GM12878 (cell line): ENCODE measurements at regions not wholly inside any gene's neighbourhood (a gene's known extent, or its start where the extent isn't known, plus 50 kb on each side); places are given as distances from the start of the nearest gene placed in this dataset.

ENCODE experiments used
- ATF3 ChIP-seq: IDR thresholded peaks from 2 replicates; pipeline ENCODE4 v1.6.1; 2011; ENCODE audit warnings: low read depth, mild to moderate bottlenecking, low read length, moderate library complexity, borderline replicate concordance; ENCODE audit errors: extremely low read depth
- CEBPB ChIP-seq, 2 experiments: fragments of 150-350 bp in 1 of 2; IDR thresholded peaks; 2 replicates each; pipeline ENCODE4 v1.6.1; 2012 to 2014; ENCODE audit warnings: low read depth in 2 of 2, low read length in 2 of 2, borderline replicate concordance in 1 of 2, inconsistent platforms in 1 of 2
- CREB1 ChIP-seq: IDR thresholded peaks from 2 replicates; pipeline ENCODE4 v1.6.1; 2012; ENCODE audit warnings: low read depth, mild to moderate bottlenecking, inconsistent platforms
- CTCF ChIP-seq, 3 experiments: IDR thresholded peaks in 2 of 3; conservative IDR thresholded peaks in 1 of 3; 2 replicates each; pipeline ENCODE4 v1.5.1; 2011; ENCODE audit warnings: low read depth in 3 of 3, low read length in 3 of 3, mild to moderate bottlenecking in 3 of 3, control low read depth in 2 of 3, moderate library complexity in 2 of 3, inconsistent platforms in 1 of 3, mixed read lengths in 1 of 3; ENCODE audit not compliant: control insufficient read depth in 2 of 3, insufficient read depth in 1 of 3; ENCODE audit errors: extremely low read depth in 1 of 3
- MXI1 ChIP-seq: fragments of 150-350 bp; IDR thresholded peaks from 2 replicates; pipeline ENCODE4 v1.6.1; 2011; ENCODE audit warnings: low read depth, mild to moderate bottlenecking, inconsistent platforms, low read length, improper control_type of control experiment
- TCF12 ChIP-seq: IDR thresholded peaks from 2 replicates; pipeline ENCODE4 v1.6.1; 2011; ENCODE audit warnings: low read depth, mild to moderate bottlenecking, low read length
- USF2 ChIP-seq: IDR thresholded peaks from 2 replicates; pipeline ENCODE4 v1.6.1; 2011; ENCODE audit warnings: low read depth, low read length, improper control_type of control experiment, borderline replicate concordance
- YY1 ChIP-seq: IDR thresholded peaks from 2 replicates; pipeline ENCODE4 v1.6.1; 2011; ENCODE audit warnings: low read depth, mild to moderate bottlenecking, low read length

GRCh38 chr2:219765231-219765911, 137.9 kb downstream of the SLC4A3 start:
- TF ChIP-seq CEBPB (IDR thresholded peaks at IDR 0.05; ENCODE audit: borderline replicate concordance in 1 of 2, low read depth in 2 of 2, low read length in 2 of 2) (no peak), ATF3 (no peak), USF2 (no peak), CREB1 (no peak), YY1 (no peak), CTCF (IDR thresholded peaks at IDR 0.05 in 2 of 3, conservative IDR thresholded peaks at IDR 0.05 in 1 of 3; ENCODE audit: control insufficient read depth in 2 of 3, extremely low read depth in 1 of 3, insufficient read depth in 1 of 3, low read depth in 3 of 3, low read length in 3 of 3) (no peak), MXI1 (no peak), TCF12 (no peak)
